NCI-H187 (cell line): ENCODE measurements at regions not wholly inside any gene's neighbourhood (a gene's known extent, or its start where the extent isn't known, plus 50 kb on each side); places are given as distances from the start of the nearest gene placed in this dataset.

Source experiments
- DNase-seq, 2 experiments: peaks; one replicate each; lab custom pipeline; 2025; lab: John Stamatoyannopoulos, UW

GRCh38 chr14:42378880-42379279 lies 772.2 kb downstream of the LRFN5 start:
- DNase-seq: no peak

GRCh38 chr14:42378274-42378673 lies 771.6 kb downstream of the LRFN5 start:
- DNase-seq: no peak

GRCh38 chr14:42374332-42374731 lies 767.7 kb downstream of the LRFN5 start:
- no peak for DNase-seq

GRCh38 chr14:42370056-42370455 lies 763.4 kb downstream of the LRFN5 start:
- no peak for DNase-seq

- no peak for DNase-seq
These were observed 761.6 kb downstream of the LRFN5 start for GRCh38 chr14:42368234-42368633.

DNA sequence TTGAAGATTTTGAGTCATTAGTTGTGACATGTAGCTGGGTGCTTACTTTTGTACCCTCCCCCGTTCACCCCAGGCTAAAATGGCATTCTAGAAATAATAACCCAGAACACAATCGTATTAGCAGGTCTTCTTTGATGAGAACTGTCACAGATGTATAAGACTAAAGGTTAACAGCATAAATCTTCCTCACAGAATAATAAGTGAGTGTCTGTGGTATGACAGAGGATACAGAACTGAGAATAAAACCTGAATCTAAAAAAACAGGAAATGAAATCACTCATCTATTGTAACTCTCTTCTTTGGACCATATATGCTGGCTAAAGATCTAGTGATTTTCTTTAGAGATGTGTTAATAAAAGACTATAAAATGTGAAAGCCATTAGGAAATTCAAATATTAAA lies 746.6 kb downstream of the LRFN5 start:
- no peak for DNase-seq

DNA sequence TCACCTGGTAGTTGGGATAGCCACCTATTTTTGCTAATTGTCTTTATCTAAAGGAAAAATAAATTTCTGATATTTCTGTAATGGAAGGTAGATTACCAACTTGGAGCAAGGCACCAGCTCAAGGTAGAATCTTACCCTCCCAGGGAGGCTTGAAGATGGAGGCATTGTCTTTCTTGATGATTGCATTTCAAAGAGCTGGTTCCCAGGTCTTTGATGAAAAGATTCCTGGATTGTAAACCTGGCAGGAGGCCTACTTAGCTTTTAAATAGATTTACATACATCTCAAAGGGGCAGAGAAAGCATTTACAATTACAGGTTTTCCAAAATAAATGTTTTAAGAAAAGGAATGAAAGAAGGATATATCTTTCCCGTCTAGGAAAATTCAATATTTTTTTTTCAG lies 729.2 kb downstream of the LRFN5 start:
- DNase-seq: no peak

- DNase-seq: no peak
These were observed 728.3 kb downstream of the LRFN5 start for GRCh38 chr14:42334931-42335330.

DNA sequence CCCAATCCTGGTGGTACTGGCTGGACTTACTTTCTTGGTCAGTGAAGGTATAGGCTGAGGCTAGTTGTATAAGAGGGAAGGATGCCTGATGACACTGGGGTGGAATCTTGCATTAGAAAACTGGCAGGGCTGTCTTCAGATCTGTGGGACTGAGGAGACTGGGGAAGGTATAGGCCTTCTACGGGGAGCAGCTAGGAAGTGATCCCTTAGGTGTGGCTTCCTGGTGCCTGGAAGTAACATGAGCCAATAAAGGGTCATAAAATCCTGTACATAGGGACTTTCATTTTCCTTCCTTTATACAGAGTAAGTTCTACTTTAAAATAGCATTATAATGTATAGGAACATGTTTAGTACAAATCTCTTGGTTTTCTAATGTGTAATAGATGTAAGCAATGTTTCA lies 716.8 kb downstream of the LRFN5 start:
- no peak for DNase-seq

- no peak for DNase-seq
These were observed 716.0 kb downstream of the LRFN5 start for GRCh38 chr14:42322531-42323284.

GRCh38 chr14:42319996-42320395 lies 713.3 kb downstream of the LRFN5 start:
- DNase-seq: no peak

DNA sequence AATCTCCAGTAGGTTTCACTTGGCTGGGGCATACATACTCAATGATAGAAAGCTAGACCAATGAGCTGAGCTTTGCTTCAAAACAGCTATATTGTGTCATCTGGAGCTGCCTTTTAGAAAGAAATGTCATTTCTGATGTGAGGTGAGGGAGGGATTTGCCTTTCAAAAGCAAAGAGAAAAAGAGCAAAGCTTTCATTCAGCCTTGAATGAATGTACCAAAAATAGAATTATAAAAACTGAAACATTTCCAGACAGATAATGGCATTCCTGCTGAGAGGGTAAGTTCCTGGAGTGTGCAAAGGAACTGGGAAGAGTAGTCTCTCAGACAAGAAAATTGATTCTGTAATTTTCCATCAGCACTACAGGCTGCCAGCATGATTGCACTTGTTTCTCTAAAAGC lies 710.0 kb downstream of the LRFN5 start:
- peak in 1 of 2 experiments; percentile 56 for DNase-seq

- DNase-seq: no peak
These were observed 705.2 kb downstream of the LRFN5 start for GRCh38 chr14:42311876-42312275.

GRCh38 chr14:42307239-42307825 lies 700.7 kb downstream of the LRFN5 start:
- no peak for DNase-seq

DNA sequence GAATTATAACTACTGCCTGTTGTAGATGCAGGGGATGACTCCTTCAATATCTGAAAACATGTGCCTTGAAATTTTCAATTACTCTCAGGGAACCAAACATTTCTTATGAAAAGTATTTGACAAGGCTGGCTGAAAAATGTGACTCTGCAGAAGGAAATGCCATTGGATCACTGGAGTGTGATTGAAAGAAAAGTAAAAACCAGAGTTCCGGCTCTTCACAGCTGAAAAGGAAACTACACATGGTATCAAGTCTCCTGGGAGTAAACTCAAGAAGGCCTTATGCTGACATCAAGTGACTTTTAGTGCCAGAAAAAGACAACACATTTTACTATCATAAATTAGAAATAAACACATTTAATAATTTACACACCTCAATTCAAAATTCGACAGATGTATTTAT lies 693.0 kb downstream of the LRFN5 start:
- DNase-seq: no peak

DNA sequence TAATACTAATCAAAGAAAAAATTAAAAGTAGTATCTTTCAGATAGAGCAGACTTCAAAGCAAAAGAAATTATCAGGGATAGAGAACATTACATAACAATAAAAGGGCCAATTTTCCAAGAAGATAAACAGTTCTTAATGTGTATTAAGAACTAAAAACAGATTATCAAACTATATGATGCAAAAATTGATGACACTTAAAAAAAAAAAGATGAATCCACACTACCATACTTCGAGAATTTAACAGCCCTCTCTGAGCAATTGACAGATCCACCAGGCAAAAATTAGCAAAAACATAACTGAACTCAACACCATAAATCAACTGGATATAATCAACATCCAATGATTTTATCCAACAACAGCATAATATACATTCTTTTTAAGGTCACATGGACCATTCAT lies 686.5 kb downstream of the LRFN5 start:
- no peak for DNase-seq

DNA sequence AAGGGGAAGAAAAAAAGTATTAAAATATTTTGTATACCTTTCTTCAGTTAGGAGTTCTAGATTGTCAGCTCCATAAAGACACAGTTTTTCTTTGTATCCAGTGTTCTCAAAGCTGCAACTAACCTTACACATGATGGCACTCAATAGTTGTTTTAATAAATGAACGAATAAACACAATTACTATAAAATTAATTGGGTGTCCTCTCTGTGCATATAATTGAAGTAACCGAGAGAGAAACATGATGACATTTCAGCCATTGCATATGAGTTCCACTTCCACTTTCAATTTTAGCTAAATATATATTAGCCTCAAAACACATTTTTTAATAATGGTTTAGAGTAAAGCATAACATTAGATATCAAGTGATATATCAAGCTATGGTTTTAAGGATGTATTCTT lies 671.2 kb downstream of the LRFN5 start:
- no peak for DNase-seq

- no peak for DNase-seq
These were observed 662.6 kb downstream of the LRFN5 start for GRCh38 chr14:42269234-42269633.

GRCh38 chr14:42248131-42248530 lies 641.5 kb downstream of the LRFN5 start:
- DNase-seq: no peak

DNA sequence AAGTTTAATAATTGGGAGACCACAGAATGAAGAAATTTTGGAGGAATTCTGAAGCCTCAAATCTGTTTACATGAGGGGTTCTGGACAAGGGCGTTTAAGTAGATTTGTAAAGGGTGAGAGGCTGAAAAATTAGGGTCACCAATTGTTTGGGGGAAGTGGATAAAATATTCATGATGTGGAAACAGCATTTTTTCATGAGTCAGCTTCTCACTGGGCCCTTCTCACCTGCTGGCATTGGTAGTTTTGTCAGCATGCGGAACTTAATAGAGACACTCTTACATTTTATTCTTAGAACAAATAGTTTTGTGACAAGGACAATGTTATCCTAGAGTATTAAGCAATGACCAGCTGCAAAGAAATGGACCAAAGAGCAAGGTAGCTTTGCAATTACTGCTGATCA lies 634.4 kb downstream of the LRFN5 start:
- no peak for DNase-seq

DNA sequence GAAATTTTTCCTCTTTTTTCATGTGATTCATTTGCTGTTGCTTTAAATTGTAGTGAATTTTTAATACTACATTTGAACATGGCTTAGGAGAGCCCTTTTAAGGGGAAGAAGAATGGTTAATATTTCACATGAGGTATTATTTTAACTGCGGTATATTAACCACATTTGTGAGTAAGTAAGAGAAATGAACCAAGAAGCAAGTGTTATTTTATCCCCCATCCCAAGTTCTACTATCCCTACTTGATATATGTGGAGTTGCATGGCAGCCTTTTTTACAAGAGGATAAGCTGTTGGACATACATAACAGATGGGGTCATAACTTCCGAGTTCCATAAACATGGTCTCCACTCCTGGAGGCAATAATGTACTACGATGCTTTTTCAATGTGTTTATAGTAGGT lies 623.3 kb downstream of the LRFN5 start:
- DNase-seq: no peak

DNA sequence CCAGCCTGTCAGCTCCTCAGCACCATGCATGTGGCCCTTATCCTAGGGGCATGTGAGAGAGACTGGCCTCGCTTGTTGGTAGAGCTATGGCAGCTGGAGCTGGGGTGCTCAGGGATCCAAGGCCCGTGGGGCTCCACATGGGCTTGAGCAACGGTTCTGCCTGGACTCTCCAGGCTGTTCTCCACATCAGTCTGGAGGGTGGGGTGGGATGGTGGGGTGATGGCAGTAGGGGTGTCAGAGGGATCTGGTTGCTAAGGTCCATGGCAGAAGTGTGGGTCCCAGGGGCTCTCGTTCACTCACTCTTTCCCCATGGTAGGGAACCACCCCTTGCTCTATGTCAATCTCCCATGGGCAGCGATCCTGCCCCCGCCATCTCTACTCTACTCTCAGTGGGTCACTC lies 622.6 kb downstream of the LRFN5 start:
- DNase-seq: no peak

- DNase-seq: no peak
These were observed 621.9 kb downstream of the LRFN5 start for GRCh38 chr14:42228611-42229010.
